HepG2 (cell line): ENCODE measurements at regions not wholly inside any gene's neighbourhood (a gene's known extent, or its start where the extent isn't known, plus 50 kb on each side); places are given as distances from the start of the nearest gene placed in this dataset.

Experiments
- ATAC-seq: fragments of 200-7000 bp; cut with Tn5 transposase; 3 replicates; pipeline ENCODE4 v1.9.1; 2020; ENCODE audit warnings: mild to moderate bottlenecking, moderate library complexity
- BruUV-seq: library from RNA; stranded (reverse); fragments of 400-500 nt; replicated peaks from 2 replicates; lab custom pipeline; 2021; lab: Mats Ljungman, UMichigan
- CTCF ChIA-PET: fragments of 300-600 bp; formaldehyde crosslinking; extraction: SDS; loops from one replicate; lab custom pipeline; 2021; ENCODE audit warnings: low total read pairs, inconsistent platforms, low intra/inter-chr PET ratio; lab: Yijun Ruan, JAX
- POLR2A ChIA-PET: fragments of 350-600 bp; sonication (Branson Sonifier 250); formaldehyde crosslinking; loops from one replicate; lab custom pipeline; 2020; ENCODE audit warnings: antibody characterized with exemption, inconsistent platforms; lab: Yijun Ruan, JAX
- DNase-seq: peaks from one replicate; pipeline ENCODE4 v3.0.0-alpha.2; 2015; ENCODE audit warnings: low spot score
- FAIRE-seq: peaks from 3 replicates; lab custom pipeline; 2011; peaks lifted over from hg19 to GRCh38; lab: Jason Lieb, UNC
- H2AFZ ChIP-seq: one replicate; pipeline ENCODE4 v1.6.1; 2011; ENCODE audit warnings: low read length, inconsistent platforms
- H3K27ac ChIP-seq: fragments of 300-600 bp; 3 replicates; pipeline ENCODE4 v1.8.0; 2011; ENCODE audit warnings: mixed run types, mild to moderate bottlenecking, mixed read lengths, low read length, inconsistent platforms; ENCODE audit not compliant: insufficient read depth; ENCODE audit errors: extremely low read length
- H3K27me3 ChIP-seq, 2 experiments: fragments of 200-600 bp in 1 of 2; 2 replicates in 1 of 2; 3 replicates in 1 of 2; pipeline versions ENCODE4 v1.6.0 to v1.8.0; 2011; ENCODE audit warnings: low read length in 2 of 2, mild to moderate bottlenecking in 2 of 2, moderate library complexity in 2 of 2, inconsistent platforms in 1 of 2; ENCODE audit not compliant: insufficient read depth in 2 of 2, control insufficient read depth in 1 of 2
- H3K36me3 ChIP-seq, 2 experiments: fragments of 200-600 bp in 1 of 2; replicated peaks in 1 of 2; 2 replicates in 1 of 2; 3 replicates in 1 of 2; pipeline versions ENCODE4 v1.5.1 to v1.8.0; 2011; ENCODE audit warnings: low read length in 2 of 2, inconsistent platforms in 1 of 2; ENCODE audit not compliant: insufficient read depth in 2 of 2, control insufficient read depth in 1 of 2
- H3K4me1 ChIP-seq: 2 replicates; pipeline ENCODE4 v1.5.1; 2012; ENCODE audit warnings: low read length, inconsistent platforms; ENCODE audit not compliant: insufficient read depth
- H3K4me2 ChIP-seq: 2 replicates; pipeline ENCODE4 v1.6.0; 2011; ENCODE audit warnings: low read depth, low read length, inconsistent platforms
- H3K4me3 ChIP-seq, 3 experiments: fragments of 200-600 bp in 1 of 3; sonication (generic), shearing (Covaris generic) in 1 of 3; replicated peaks in 1 of 3; 2 replicates each; pipeline ENCODE4 v1.5.1; 2011 to 2016; ENCODE audit warnings: low read length in 3 of 3, inconsistent platforms in 2 of 3, low read depth in 2 of 3, mild to moderate bottlenecking in 2 of 3, control low read depth in 1 of 3, mixed read lengths in 1 of 3; ENCODE audit not compliant: insufficient read depth in 1 of 3
- H3K79me2 ChIP-seq: one replicate; pipeline ENCODE4 v1.6.1; 2011; ENCODE audit warnings: low read length, inconsistent platforms; ENCODE audit not compliant: insufficient read depth
- H3K9ac ChIP-seq: 2 replicates; pipeline ENCODE4 v1.6.0; 2011; ENCODE audit warnings: mild to moderate bottlenecking, low read depth, low read length, inconsistent platforms; ENCODE audit not compliant: insufficient read depth
- H3K9me3 ChIP-seq: 2 replicates; pipeline ENCODE4 v1.5.1; 2012; ENCODE audit warnings: mild to moderate bottlenecking, low read length
- H4K20me1 ChIP-seq: 2 replicates; pipeline ENCODE4 v1.6.0; 2011; ENCODE audit warnings: inconsistent platforms, mild to moderate bottlenecking, low read length, moderate library complexity; ENCODE audit not compliant: insufficient read depth
- EED ChIP-seq: sonication (generic); formaldehyde crosslinking; IDR thresholded peaks from 2 replicates; pipeline ENCODE4 v1.5.0; 2020; ENCODE audit warnings: mild to moderate bottlenecking, missing genetic modification reagents
- HNRNPL ChIP-seq: fragments of 200-400 bp; formaldehyde crosslinking; IDR thresholded peaks from 2 replicates; pipeline ENCODE4 v1.6.1; 2017; ENCODE audit warnings: mild to moderate bottlenecking, low read depth, low read length
- PATZ1 ChIP-seq: sonication (generic); formaldehyde crosslinking; IDR thresholded peaks from 2 replicates; pipeline ENCODE4 v1.4.0; 2020; ENCODE audit warnings: missing genetic modification reagents
- PAWR ChIP-seq: sonication (generic); formaldehyde crosslinking; IDR thresholded peaks from 2 replicates; pipeline ENCODE4 v1.4.0; 2020; ENCODE audit warnings: missing genetic modification reagents, mild to moderate bottlenecking, borderline replicate concordance
- PTBP1 ChIP-seq: fragments of 200-400 bp; formaldehyde crosslinking; IDR thresholded peaks from 2 replicates; pipeline ENCODE4 v1.6.1; 2018; ENCODE audit warnings: low read length, low read depth; ENCODE audit not compliant: poor library complexity, severe bottlenecking
- ZBTB7B ChIP-seq: sonication (generic); formaldehyde crosslinking; IDR thresholded peaks from 2 replicates; pipeline ENCODE4 v1.4.0; 2020; ENCODE audit warnings: missing genetic modification reagents
- ZFAT ChIP-seq: sonication (generic); formaldehyde crosslinking; conservative IDR thresholded peaks from 2 replicates; pipeline ENCODE4 v1.8.1; 2023; ENCODE audit warnings: missing genetic modification reagents, inconsistent platforms
- ZNF34 ChIP-seq: sonication (generic); formaldehyde crosslinking; IDR thresholded peaks from 2 replicates; pipeline ENCODE4 v1.4.0; 2020; ENCODE audit warnings: mild to moderate bottlenecking, missing genetic modification reagents, borderline replicate concordance
- ZNF629 ChIP-seq: sonication (generic); formaldehyde crosslinking; conservative IDR thresholded peaks from 2 replicates; pipeline ENCODE4 v1.5.0; 2020; ENCODE audit warnings: missing genetic modification reagents
- ZNF883 ChIP-seq: sonication (generic); formaldehyde crosslinking; IDR thresholded peaks from 2 replicates; pipeline ENCODE4 v1.5.1; 2020; ENCODE audit warnings: mild to moderate bottlenecking, missing genetic modification reagents; ENCODE audit errors: not compliant biosample characterization
- WGBS: methylation state at CpG from one replicate; pipeline ENCODE4 v1.1.6; 2017; ENCODE audit warnings: low lambda C conversion rate; 5-methylcytosine and 5-hydroxymethylcytosine counted together
- in situ Hi-C: cut with HindIII; loops from 2 replicates; pipeline ENCODE4 v1.10.0; 2017; ENCODE audit warnings: low pct_unique_long_range_greater_than_20kb; ENCODE audit not compliant: extremely low pct_ligation_motif_present
- intact Hi-C: fragments of 100-400 bp; cut with micrococcal nuclease; formaldehyde crosslinking; loops from one replicate; pipeline ENCODE4 v1.10.0; 2022; ENCODE audit not compliant: unreplicated experiment

- Histone ChIP-seq H3K9me3 (no peaks in the 10 kb centered on the region), H3K4me2 (no peak overlapping the region), H3K27ac (no peak overlapping the region), H3K36me3 (no peaks in the 10 kb centered on the region), H2AFZ (no peak overlapping the region), H3K27me3 (peaks cover 0 to 18% of the 10 kb centered on the region in 2 experiments; a peak in 2 of 5 replicates), H4K20me1 (no peaks in the 10 kb centered on the region), H3K4me3 (no peak overlapping the region)
- in situ Hi-C loops (no loop called here), intact Hi-C loops (no loop called here)
- CTCF ChIA-PET, result no interaction called here
- WGBS, result 4% methylated on average over 2 of the region's 2 CpGs
- no peak for DNase-seq
- TF ChIP-seq ZNF34 (CRISPR knock-in tag), result no peak
- TF ChIP-seq HNRNPL, result no peak
- TF ChIP-seq PTBP1, result no peak
- no peak for TF ChIP-seq ZNF883 (CRISPR knock-in tag)
- TF ChIP-seq ZFAT (CRISPR knock-in tag), result no peak
- TF ChIP-seq ZBTB7B (CRISPR knock-in tag), result no peak
- TF ChIP-seq PATZ1 (CRISPR knock-in tag), result no peak
- no peak for TF ChIP-seq PAWR (CRISPR knock-in tag)
- TF ChIP-seq ZNF629, result no peak
- no peak for TF ChIP-seq EED
- TF ChIP-seq, all 625 proteins: peak for 0
- POLR2A ChIA-PET, result no interaction called here
- FAIRE-seq, result no peak
- BruUV-seq, result no TSS peak
- Histone ChIP-seq H3K9ac (no peak overlapping the region), H3K4me1 (no peaks in the 10 kb centered on the region), H3K79me2 (no peaks in the 10 kb centered on the region)
- ATAC-seq, result no peak
Observed at GRCh38 chr10:4083509-4084003, 298.5 kb upstream of the KLF6 start.
